Spinal cord (tissue), 9 donors: ENCODE measurements at regions not wholly inside any gene's neighbourhood (a gene's known extent, or its start where the extent isn't known, plus 50 kb on each side); places are given as distances from the start of the nearest gene placed in this dataset.

Experiments used
- DNase-seq, 6 donors: peaks; one replicate each; pipeline versions ENCODE4 v3.0.0 to v3.0.0-alpha.2; 2013 to 2015; ENCODE audit warnings: low spot score in 6 of 6, low read depth in 4 of 6
- H3K27ac ChIP-seq: one replicate; pipeline ENCODE4 v1.5.1; 2013; ENCODE audit warnings: low read depth, low read length, control low read depth
- H3K27me3 ChIP-seq: one replicate; pipeline ENCODE4 v1.6.1; 2013; ENCODE audit warnings: low read length; ENCODE audit not compliant: control insufficient read depth, insufficient read depth
- H3K36me3 ChIP-seq: one replicate; pipeline ENCODE4 v1.6.1; 2013; ENCODE audit warnings: low read length; ENCODE audit not compliant: control insufficient read depth, insufficient read depth
- H3K4me1 ChIP-seq: one replicate; pipeline ENCODE4 v1.6.1; 2013; ENCODE audit warnings: low read length; ENCODE audit not compliant: control insufficient read depth, insufficient read depth
- H3K4me3 ChIP-seq: one replicate; pipeline ENCODE4 v1.5.1; 2013; ENCODE audit warnings: low read depth, low read length, control low read depth
- H3K9me3 ChIP-seq: one replicate; pipeline ENCODE4 v1.6.1; 2013; ENCODE audit warnings: low read length; ENCODE audit not compliant: control insufficient read depth, insufficient read depth
- WGBS: methylation state at CpG from one replicate; pipeline ENCODE4 v1.1.5; 2013; ENCODE audit warnings: missing lambda C conversion rate; ENCODE audit not compliant: insufficient coverage; 5-methylcytosine and 5-hydroxymethylcytosine counted together
- donor health status: healthy.

DNA sequence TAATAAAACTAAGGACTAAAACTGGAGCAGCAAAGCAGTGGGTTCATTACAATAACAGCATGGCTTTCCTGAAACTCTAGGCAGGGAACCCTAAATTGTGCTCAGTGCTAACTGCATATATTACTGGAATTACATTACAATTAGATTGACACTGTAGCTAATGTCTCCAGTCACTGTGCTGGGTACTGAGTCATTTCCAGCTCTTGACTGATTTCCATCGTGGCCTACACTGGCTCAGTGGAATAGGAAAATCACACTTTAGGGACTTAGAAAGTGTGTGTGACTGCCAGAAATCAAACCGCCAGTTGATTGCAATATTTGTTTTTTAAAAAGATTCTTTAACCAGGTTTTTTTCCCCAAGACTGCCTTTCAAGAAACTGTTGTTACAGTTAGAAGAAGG is 1447.4 kb upstream of the GOT2 start:
- peak in 2 of 6 donors; percentile 11 to 86 for DNase-seq
- Histone ChIP-seq H3K36me3 (no peaks in the 10 kb centered on the region), H3K4me3 (no peak overlapping the region), H3K27me3 (no peaks in the 10 kb centered on the region), H3K27ac (no peak overlapping the region), H3K9me3 (no peaks in the 10 kb centered on the region), H3K4me1 (no peaks in the 10 kb centered on the region)
- no CpG with 5 or more reads among the region's 2 CpGs for WGBS

DNA sequence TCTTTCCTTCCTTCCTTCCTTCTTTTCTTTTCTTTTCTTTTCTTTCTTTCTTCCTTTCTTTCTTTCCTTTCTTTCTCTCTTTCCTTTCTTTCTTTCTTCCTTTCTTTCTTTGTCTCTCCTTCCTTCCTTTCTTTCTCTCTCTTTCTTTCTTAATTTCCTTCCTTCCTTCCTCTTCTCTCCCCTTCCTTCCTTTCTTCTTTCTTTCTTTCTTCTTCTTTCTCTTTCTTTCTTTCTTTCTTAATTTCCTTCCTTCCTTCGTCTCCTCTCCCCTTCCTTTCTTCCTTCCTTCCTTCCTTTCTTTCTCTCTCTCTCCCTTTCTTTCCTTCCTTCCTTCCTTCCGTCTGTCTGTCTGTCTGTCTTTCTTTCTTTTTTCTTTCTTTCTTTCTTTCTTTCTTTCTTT is 1446.5 kb upstream of the GOT2 start:
- WGBS, result 95% methylated on average over 2 of the region's 2 CpGs
- Histone ChIP-seq H3K36me3 (no peaks in the 10 kb centered on the region), H3K27me3 (no peaks in the 10 kb centered on the region), H3K27ac (no peak overlapping the region), H3K9me3 (no peaks in the 10 kb centered on the region), H3K4me3 (no peak overlapping the region), H3K4me1 (no peaks in the 10 kb centered on the region)
- DNase-seq, result no peak

DNA sequence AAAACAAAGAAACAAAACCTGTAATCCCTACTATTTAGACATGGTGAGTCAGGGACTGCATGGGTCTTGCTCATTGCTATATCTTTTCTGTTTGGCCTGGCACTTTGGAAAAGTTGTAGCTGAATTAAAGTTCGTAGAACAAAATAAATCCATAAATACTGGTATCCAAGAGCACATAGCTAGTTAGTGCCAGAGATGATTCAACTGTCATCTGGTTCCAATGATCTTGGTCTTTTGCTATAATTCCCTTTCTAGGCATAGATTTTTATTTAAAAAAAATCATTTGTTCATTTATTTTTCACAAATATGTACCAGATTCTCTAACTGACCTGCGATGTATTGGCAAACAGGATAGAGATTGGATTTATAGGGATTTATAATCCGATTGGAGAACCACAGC is 1436.1 kb upstream of the GOT2 start:
- Histone ChIP-seq H3K27me3 (no peaks in the 10 kb centered on the region), H3K4me1 (no peaks in the 10 kb centered on the region), H3K4me3 (no peak overlapping the region), H3K36me3 (no peaks in the 10 kb centered on the region), H3K27ac (no peak overlapping the region), H3K9me3 (peaks cover 3% of the 10 kb centered on the region)
- no CpG with 5 or more reads among the region's 3 CpGs for WGBS
- DNase-seq, result no peak

DNA sequence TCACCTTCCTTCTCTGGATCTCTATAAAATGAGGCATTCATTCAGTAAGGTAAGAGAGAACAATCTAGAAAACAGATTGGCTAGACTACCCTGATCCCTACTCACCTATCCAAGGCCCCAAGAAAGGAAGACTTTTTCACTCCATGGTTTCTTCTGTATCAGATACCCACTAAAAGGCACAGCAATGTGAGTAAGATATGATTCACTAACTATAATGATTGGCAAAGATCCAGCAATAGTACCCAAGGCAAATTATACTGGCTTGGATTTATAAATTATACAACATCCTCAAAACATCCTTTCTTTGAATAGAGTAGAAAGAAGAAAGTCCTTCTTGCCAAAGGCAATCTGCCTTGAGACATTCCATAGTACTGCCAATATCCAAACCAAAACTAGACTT is 1432.0 kb upstream of the GOT2 start:
- peaks cover 3% of the 10 kb centered on the region for H3K9me3 ChIP-seq
- no peak for DNase-seq
- H3K27me3 ChIP-seq, result no peaks in the 10 kb centered on the region
- H3K36me3 ChIP-seq, result no peaks in the 10 kb centered on the region
- no peaks in the 10 kb centered on the region for H3K4me1 ChIP-seq
- H3K27ac ChIP-seq, result no peak overlapping the region
- H3K4me3 ChIP-seq, result no peak overlapping the region

DNA sequence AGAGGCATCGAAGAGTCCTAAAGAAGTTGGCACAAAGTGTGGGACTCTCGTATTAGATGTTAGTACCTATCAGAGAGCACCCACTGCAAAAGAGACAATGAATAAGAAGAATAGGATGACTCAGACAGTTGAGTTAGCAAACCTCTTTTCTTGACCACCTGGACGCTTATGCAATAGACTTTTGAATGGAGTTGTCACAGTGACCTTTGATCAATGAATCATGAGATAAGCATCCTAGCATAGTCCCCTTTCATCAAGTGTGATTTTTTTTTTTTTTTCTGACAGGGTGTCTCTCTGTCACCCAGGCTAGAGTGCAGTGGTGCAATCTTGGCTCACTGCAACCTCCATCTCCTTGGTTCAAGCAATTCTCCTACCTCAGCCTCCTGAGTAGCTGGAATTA is 1417.9 kb upstream of the GOT2 start:
- DNase-seq, result no peak
- Histone ChIP-seq H3K36me3 (no peaks in the 10 kb centered on the region), H3K27ac (no peak overlapping the region), H3K27me3 (no peaks in the 10 kb centered on the region), H3K9me3 (no peaks in the 10 kb centered on the region), H3K4me1 (no peaks in the 10 kb centered on the region), H3K4me3 (no peak overlapping the region)
- 100% methylated on average over 1 of the region's 3 CpGs for WGBS

DNA sequence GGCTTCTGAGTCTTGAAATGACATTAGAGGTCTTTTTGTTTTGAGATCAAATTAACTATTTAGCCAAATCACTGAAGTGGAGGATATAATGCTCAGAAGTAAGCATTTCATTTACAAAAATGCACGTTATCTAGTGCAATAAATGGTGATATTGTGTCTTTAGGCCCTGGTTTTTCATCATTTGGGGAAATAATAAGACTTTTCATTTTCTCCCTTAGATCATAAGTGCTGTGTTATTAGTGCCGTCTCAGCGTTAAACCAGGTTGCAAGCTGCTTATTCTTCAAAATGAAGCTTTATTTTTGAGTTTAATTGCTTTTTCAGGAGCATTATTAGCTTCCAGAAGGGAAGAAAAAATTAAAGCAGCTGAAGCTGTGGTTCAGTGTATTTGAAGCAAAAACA is 1416.8 kb upstream of the GOT2 start:
- Histone ChIP-seq H3K36me3 (no peaks in the 10 kb centered on the region), H3K9me3 (no peaks in the 10 kb centered on the region), H3K4me3 (no peak overlapping the region), H3K4me1 (no peaks in the 10 kb centered on the region), H3K27ac (no peak overlapping the region), H3K27me3 (no peaks in the 10 kb centered on the region)
- no CpG with 5 or more reads among the region's 3 CpGs for WGBS
- DNase-seq, result peak in 2 of 6 donors; percentile 2 to 89

DNA sequence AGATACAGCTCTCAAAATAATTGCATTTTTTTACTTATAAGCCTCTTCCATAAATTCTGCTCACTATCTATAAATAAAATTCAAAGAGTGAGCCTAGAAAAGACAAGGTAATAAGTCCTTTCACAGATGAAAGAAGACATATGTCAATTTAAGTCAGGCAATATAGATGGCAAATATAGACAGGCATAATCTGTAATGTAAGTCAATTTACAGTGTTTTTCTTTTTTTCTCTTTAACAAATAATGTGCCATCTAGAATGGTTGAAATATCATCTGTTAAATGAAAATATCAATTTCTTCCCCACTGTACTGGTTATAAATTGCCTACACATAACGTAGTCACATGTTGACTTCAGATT is 1409.2 kb upstream of the GOT2 start:
- no peak overlapping the region for H3K4me3 ChIP-seq
- no peak for DNase-seq
- WGBS, result no CpG with 5 or more reads among the region's 1 CpG
- H3K27ac ChIP-seq, result no peak overlapping the region
- H3K27me3 ChIP-seq, result no peaks in the 10 kb centered on the region
- no peaks in the 10 kb centered on the region for H3K9me3 ChIP-seq
- no peaks in the 10 kb centered on the region for H3K36me3 ChIP-seq
- H3K4me1 ChIP-seq, result no peaks in the 10 kb centered on the region

DNA sequence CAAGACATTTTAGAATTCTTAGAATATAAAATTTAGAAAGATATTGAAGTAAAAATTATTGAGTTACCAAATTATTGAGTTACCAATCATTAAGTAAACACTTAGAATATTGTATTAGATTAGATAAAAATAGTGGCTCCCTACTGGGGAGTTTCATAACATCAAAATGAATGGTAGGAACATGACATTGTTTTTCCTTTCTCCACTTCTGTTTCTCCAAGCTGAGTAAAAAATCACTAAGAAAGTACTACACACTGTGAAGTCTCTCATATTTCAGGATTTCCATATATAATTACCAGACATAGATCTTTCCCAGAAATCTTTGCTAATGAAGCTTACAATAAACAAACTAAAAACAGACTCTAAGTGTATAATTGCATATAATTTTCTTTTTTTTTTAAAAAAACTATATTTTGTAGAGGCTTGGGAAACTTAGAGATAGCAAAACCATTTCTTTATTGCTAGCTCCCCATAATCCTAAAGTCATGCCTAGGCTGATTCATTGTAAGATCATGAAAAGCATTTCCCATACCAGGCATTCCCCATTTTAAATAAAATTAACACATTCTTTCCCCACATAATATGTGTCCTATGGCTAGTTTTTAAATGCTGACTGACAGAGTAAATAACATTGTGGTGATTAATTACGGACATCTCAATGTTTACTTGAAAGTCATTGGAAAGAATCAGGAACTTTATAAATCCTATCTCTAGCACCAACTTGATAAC is 1408.7 kb upstream of the GOT2 start:
- no CpG with 5 or more reads among the region's 1 CpG for WGBS
- no peaks in the 10 kb centered on the region for H3K27me3 ChIP-seq
- no peaks in the 10 kb centered on the region for H3K4me1 ChIP-seq

DNA sequence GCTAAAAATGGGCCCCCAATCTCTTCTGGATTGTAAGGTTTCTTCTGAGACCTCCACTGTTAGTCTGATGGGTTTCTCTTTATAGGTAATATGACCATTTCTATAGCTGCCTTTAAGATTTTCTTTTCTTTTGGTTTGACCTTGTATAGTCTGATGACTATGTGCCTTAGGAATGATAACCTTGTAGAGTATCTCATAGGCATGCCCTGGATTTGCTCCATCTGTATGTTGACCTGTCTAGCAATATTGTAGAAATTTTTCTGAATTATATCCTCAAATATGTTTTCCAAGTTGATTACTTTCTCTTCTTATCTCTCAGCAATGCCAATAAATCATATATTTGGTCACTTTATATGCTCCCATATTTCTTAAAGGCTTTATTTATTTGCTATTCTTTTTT is 1403.8 kb upstream of the GOT2 start:
- peaks cover 2% of the 10 kb centered on the region for H3K9me3 ChIP-seq
- no peak for DNase-seq
- no peak overlapping the region for H3K4me3 ChIP-seq
- H3K27me3 ChIP-seq, result no peaks in the 10 kb centered on the region
- H3K4me1 ChIP-seq, result no peaks in the 10 kb centered on the region
- no peaks in the 10 kb centered on the region for H3K36me3 ChIP-seq
- H3K27ac ChIP-seq, result no peak overlapping the region

More for the DNA sequence above, 1408.7 kb upstream of the GOT2 start:
- H3K36me3 ChIP-seq, result no peaks in the 10 kb centered on the region
- H3K9me3 ChIP-seq, result no peaks in the 10 kb centered on the region
- no peak overlapping the region for H3K4me3 ChIP-seq
- DNase-seq, result no peak
- H3K27ac ChIP-seq, result no peak overlapping the region

DNA sequence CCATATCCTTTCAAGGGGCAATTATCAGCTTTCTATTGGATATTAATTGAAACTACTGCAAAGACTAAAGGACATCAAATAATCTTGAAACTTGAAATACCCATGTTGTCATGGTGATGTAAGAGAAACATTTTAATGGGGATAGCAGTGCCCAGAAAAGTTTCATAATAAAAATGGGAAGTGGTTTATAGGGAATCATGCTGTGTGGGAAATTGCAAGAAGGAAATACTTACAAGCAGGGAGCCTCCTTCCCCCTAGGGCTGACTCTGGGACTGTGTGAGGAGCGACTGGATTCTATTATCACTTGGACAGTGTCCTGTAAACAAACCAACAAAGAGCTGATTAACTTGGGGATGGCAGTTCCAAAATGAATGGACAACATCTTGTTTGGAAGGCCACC is 1393.1 kb upstream of the GOT2 start:
- DNase-seq, result peak in 1 of 6 donors; percentile 17
- H3K4me1 ChIP-seq, result no peaks in the 10 kb centered on the region
- H3K27me3 ChIP-seq, result no peaks in the 10 kb centered on the region
- no CpG with 5 or more reads among the region's 1 CpG for WGBS
- H3K27ac ChIP-seq, result no peak overlapping the region
- H3K4me3 ChIP-seq, result no peak overlapping the region
- H3K36me3 ChIP-seq, result no peaks in the 10 kb centered on the region
- H3K9me3 ChIP-seq, result no peaks in the 10 kb centered on the region
